Peyer's patch (tissue), 4 donors: ENCODE measurements at regions not wholly inside any gene's neighbourhood (a gene's known extent, or its start where the extent isn't known, plus 50 kb on each side); places are given as distances from the start of the nearest gene placed in this dataset.
"Not testable (repeated sequence)": the region's sequence is repeated elsewhere in the genome, so short reads cannot be mapped to it uniquely, and the experiment has no call there.

ENCODE experiments used
- DNase-seq, 3 donors: peaks; one replicate each; pipeline ENCODE4 v3.0.0-alpha.2; 2017 to 2019
- H3K27ac ChIP-seq, 4 donors: fragments of 200-600 bp; sonication (generic); one replicate each; pipeline ENCODE4 v1.5.1; 2016 to 2019
- H3K27me3 ChIP-seq, 2 donors: fragments of 200-600 bp; sonication (generic); one replicate each; pipeline ENCODE4 v1.5.1; 2019
- H3K36me3 ChIP-seq, 3 donors: fragments of 200-600 bp; sonication (generic); one replicate each; pipeline ENCODE4 v1.5.1; 2016 to 2019
- H3K4me1 ChIP-seq, 4 donors: fragments of 200-600 bp; sonication (generic); one replicate each; pipeline ENCODE4 v1.5.1; 2016 to 2019
- H3K4me3 ChIP-seq, 4 donors: fragments of 200-600 bp; sonication (generic); 1 replicate in 3 of 4; 2 replicates in 1 of 4; pipeline ENCODE4 v1.5.1; 2016 to 2019; ENCODE audit warnings: mild to moderate bottlenecking in 1 of 4
- H3K9me3 ChIP-seq, 4 donors: fragments of 200-600 bp; sonication (generic); one replicate each; pipeline ENCODE4 v1.5.1; 2016 to 2019; ENCODE audit warnings: mild to moderate bottlenecking in 1 of 4
- POLR2A ChIP-seq, 2 donors: fragments of 450-650 bp; IDR thresholded peaks; one replicate each; pipeline ENCODE4 v1.5.1; 2017; ENCODE audit warnings: antibody characterized with exemption in 2 of 2, mild to moderate bottlenecking in 2 of 2, moderate library complexity in 2 of 2
- TF ChIP-seq, protein P1 (sequence below), 6 experiments: fragments of 450-650 bp in 4 of 6; fragments of 200-600 bp in 2 of 6; sonication (generic) in 1 of 6; IDR thresholded peaks; one replicate each; pipeline ENCODE4 v1.5.1; 2017 to 2019; ENCODE audit warnings: antibody characterized with exemption in 6 of 6, mild to moderate bottlenecking in 3 of 6, moderate library complexity in 1 of 6

DNA sequence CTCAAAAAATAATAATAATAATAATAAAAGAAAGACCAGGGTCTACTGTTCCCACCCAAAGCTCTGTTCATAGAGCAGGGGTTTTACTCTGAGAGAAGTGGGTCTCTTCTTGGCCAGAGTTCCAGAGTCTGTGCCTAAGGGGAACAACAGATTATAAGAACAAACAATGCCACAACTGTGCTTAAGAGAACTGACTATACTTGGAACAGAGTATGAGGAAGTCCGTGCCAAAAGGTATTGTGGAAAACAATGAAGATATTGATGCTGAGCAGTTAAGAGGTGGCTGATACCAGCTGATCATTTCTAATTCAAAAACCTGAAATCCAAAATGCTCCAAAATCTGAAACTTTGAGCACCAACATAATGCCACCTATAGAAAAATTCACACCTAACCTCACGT lies 229.6 kb downstream of the FBXO8 start:
- no peaks in the 10 kb centered on the region for H3K4me1 ChIP-seq
- H3K27me3 ChIP-seq: no peaks in the 10 kb centered on the region
- H3K36me3 ChIP-seq: no peaks in the 10 kb centered on the region
- no peak overlapping the region for H3K27ac ChIP-seq
- H3K4me3 ChIP-seq: no peak overlapping the region
- no peaks in the 10 kb centered on the region for H3K9me3 ChIP-seq
- TF ChIP-seq, protein P1, sequence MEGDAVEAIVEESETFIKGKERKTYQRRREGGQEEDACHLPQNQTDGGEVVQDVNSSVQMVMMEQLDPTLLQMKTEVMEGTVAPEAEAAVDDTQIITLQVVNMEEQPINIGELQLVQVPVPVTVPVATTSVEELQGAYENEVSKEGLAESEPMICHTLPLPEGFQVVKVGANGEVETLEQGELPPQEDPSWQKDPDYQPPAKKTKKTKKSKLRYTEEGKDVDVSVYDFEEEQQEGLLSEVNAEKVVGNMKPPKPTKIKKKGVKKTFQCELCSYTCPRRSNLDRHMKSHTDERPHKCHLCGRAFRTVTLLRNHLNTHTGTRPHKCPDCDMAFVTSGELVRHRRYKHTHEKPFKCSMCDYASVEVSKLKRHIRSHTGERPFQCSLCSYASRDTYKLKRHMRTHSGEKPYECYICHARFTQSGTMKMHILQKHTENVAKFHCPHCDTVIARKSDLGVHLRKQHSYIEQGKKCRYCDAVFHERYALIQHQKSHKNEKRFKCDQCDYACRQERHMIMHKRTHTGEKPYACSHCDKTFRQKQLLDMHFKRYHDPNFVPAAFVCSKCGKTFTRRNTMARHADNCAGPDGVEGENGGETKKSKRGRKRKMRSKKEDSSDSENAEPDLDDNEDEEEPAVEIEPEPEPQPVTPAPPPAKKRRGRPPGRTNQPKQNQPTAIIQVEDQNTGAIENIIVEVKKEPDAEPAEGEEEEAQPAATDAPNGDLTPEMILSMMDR (IDR thresholded peaks at IDR 0.05): no peak
- no peak for TF ChIP-seq POLR2A (IDR thresholded peaks at IDR 0.05)
- no peak for DNase-seq

DNA sequence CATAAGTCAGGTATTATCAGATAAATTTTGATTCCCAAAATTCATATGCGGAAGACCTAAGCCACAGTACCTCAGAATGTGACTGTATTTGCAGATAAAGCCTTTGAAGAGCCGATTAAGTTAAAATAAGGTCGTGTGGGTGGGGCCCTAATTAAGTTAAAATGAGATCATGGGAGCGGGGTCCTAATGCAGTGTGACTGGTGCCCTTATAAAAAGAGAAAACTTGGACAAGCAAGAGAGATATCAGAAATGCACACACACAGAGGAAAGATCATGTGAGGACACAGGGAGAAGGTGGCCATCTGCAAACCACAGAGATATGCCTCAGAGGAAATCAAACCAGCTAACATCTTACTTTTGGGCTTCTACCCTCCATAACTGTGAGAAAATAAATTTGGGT lies 236.1 kb downstream of the FBXO8 start:
- DNase-seq: no peak
- Histone ChIP-seq H3K27me3 (no peaks in the 10 kb centered on the region), H3K9me3 (no peaks in the 10 kb centered on the region), H3K4me1 (no peaks in the 10 kb centered on the region), H3K4me3 (no peak overlapping the region), H3K36me3 (no peaks in the 10 kb centered on the region), H3K27ac (no peak overlapping the region)
- TF ChIP-seq, protein P1 (IDR thresholded peaks at IDR 0.05): no peak
- no peak for TF ChIP-seq POLR2A (IDR thresholded peaks at IDR 0.05)

DNA sequence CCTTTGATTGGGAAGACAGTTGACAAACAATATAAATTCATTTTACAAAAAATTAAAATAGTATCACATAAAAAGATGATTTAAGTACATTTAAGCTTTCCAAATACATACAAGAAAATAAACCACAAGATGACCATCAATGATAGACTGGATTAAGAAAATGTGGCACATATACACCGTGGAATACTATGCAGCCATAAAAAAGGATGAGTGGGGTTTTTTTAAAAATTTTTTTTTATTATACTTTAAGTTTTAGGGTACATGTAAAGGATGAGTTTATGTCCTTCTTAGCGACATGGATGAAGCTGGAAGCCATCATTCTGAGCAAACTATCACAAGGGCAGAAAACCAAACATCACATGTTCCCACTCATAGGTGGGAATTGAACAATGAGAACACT lies 237.6 kb downstream of the FBXO8 start:
- H3K9me3 ChIP-seq, DNase-seq, H3K36me3 ChIP-seq, H3K27me3 ChIP-seq, H3K4me3 ChIP-seq, H3K4me1 ChIP-seq, H3K27ac ChIP-seq: not testable (repeated sequence)

DNA sequence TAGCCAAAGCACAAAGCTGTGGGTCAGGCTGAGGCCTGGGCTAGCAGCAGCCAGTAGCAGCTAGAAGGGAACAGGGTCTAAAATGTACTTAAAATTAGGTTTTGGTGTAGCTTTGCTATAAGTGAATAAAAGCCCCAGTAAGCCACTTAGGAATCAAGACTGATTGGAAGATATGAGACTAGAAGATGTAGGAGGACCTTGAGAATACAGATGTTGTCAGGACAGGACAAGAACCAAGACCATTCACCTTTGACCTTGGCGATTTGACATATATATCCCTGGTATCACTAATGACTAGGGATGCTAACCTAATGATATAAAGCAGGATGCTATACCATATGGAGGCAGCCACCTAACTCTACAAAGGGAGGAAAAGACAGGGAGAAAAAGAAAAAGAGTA lies 238.1 kb downstream of the FBXO8 start:
- H3K27me3 ChIP-seq: no peaks in the 10 kb centered on the region
- DNase-seq: no peak
- no peaks in the 10 kb centered on the region for H3K9me3 ChIP-seq
- H3K4me3 ChIP-seq: no peak overlapping the region
- H3K4me1 ChIP-seq: no peaks in the 10 kb centered on the region
- no peak overlapping the region for H3K27ac ChIP-seq
- no peaks in the 10 kb centered on the region for H3K36me3 ChIP-seq
- TF ChIP-seq, protein P1 (IDR thresholded peaks at IDR 0.05): no peak
- TF ChIP-seq POLR2A (IDR thresholded peaks at IDR 0.05): no peak

DNA sequence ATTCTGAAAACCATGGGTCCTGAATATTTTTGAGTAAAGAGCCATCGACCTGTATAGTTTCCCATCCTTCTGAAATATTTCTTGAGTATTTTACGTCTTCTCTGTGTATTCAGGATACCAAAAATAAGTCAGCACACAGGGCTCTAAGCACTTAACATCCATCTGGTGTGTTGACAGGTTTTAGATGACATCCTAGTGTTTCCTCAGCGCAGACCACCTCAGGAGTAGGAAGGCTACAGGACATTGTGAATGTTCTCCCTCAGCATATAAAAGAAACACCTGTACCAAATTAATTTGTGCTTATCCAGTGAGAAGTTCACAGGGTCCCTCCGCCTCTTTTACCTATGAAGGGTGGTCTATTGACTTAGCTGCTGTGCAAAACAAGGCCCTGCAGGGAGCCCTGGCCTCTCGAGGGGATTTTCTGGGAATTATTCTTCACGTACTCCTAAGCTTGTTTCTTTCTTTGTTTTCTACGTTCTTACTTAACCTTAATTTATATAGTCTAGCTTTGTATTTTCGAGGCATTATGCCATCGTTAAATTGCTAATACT lies 241.8 kb downstream of the FBXO8 start:
- H3K4me1 ChIP-seq: no peaks in the 10 kb centered on the region
- no peak for DNase-seq
- no peaks in the 10 kb centered on the region for H3K9me3 ChIP-seq
- H3K27ac ChIP-seq: no peak overlapping the region
- H3K27me3 ChIP-seq: no peaks in the 10 kb centered on the region
- TF ChIP-seq, protein P1 (IDR thresholded peaks at IDR 0.05): no peak
- no peak for TF ChIP-seq POLR2A (IDR thresholded peaks at IDR 0.05)
- no peaks in the 10 kb centered on the region for H3K36me3 ChIP-seq
- no peak overlapping the region for H3K4me3 ChIP-seq

DNA sequence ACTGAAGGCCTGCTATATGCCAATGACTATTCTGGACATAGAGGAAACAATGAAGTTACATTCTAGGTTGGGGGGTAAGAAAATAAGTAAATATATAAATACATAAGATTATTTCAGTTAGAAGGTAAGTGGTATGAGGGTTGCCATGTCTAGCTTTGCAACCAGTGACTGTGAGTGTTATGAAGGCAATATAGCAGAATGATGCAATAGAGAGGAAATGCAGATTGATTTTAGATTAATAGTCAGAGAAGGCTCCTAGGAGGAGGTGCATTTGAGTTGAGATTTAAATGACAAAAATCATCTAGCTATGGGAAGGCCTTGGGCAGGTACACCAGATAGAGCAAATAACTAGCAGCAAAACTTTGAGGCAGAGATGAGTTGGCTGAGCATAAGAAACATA lies 243.2 kb downstream of the FBXO8 start:
- Histone ChIP-seq H3K27me3 (no peaks in the 10 kb centered on the region), H3K36me3 (no peaks in the 10 kb centered on the region), H3K27ac (no peak overlapping the region), H3K9me3 (no peaks in the 10 kb centered on the region), H3K4me1 (no peaks in the 10 kb centered on the region), H3K4me3 (no peak overlapping the region)
- no peak for DNase-seq
- TF ChIP-seq POLR2A (IDR thresholded peaks at IDR 0.05): no peak
- TF ChIP-seq, protein P1 (IDR thresholded peaks at IDR 0.05): no peak
